AG04450 (cell line): ENCODE measurements at regions not wholly inside any gene's neighbourhood (a gene's known extent, or its start where the extent isn't known, plus 50 kb on each side); places are given as distances from the start of the nearest gene placed in this dataset.

ENCODE experiments used
- CTCF ChIA-PET: fragments of 300-600, 350-600 bp; formaldehyde crosslinking; extraction: SDS; loops from one replicate; lab custom pipeline; 2022; ENCODE audit warnings: antibody characterized with exemption, inconsistent platforms; lab: Charles Lee
- POLR2A ChIA-PET: fragments of 350-600 bp; formaldehyde crosslinking; extraction: SDS; loops from one replicate; lab custom pipeline; 2021; ENCODE audit warnings: antibody characterized with exemption, inconsistent platforms; lab: Yijun Ruan, JAX
- DNase-seq: peaks from one replicate; pipeline ENCODE4 v3.0.0-alpha.2; 2011; ENCODE audit warnings: low read depth, low spot score
- H3K27ac ChIP-seq: one replicate; pipeline ENCODE4 v1.5.1; 2012; ENCODE audit warnings: low read depth, low read length, control low read depth
- H3K27me3 ChIP-seq: one replicate; pipeline ENCODE4 v1.6.0; 2012; ENCODE audit warnings: low read length; ENCODE audit not compliant: control insufficient read depth, insufficient read depth
- H3K4me3 ChIP-seq: 2 replicates; pipeline ENCODE4 v1.5.1; 2011; ENCODE audit warnings: mild to moderate bottlenecking, low read depth, low read length, control low read depth
- H3K9me3 ChIP-seq: 2 replicates; pipeline ENCODE4 v1.5.1; 2012; ENCODE audit warnings: low read length; ENCODE audit not compliant: control insufficient read depth, insufficient read depth
- CTCF ChIP-seq: IDR thresholded peaks from 2 replicates; pipeline ENCODE4 v1.5.1; 2011; ENCODE audit warnings: low read depth, low read length, control low read depth, inconsistent platforms

GRCh38 chr2:8582651-8583399, 99.0 kb upstream of the ID2 start:
- Histone ChIP-seq H3K27me3 (no peaks in the 10 kb centered on the region), H3K4me3 (no peak overlapping the region), H3K27ac (no peak overlapping the region), H3K9me3 (peaks cover 3% of the 10 kb centered on the region; the same call in 1 of the 2 replicates)
- no peak for DNase-seq
- POLR2A ChIA-PET = no interaction called here
- CTCF ChIA-PET = no interaction called here
- TF ChIP-seq CTCF = no peak

GRCh38 chr2:8583400-8584173, 98.3 kb upstream of the ID2 start:
- CTCF ChIA-PET = no interaction called here
- TF ChIP-seq CTCF = no peak

GRCh38 chr2:8584174-8585066, 97.4 kb upstream of the ID2 start:
- TF ChIP-seq CTCF = no peak
- H3K9me3 ChIP-seq = peaks cover 3% of the 10 kb centered on the region; the same call in 1 of the 2 replicates
- POLR2A ChIA-PET = interaction anchor here (1.9 kb wide), 1 partner anchor 97 kb away, joined by 7 read pairs; the partner anchor contains the start of gene ID2
- DNase-seq = no peak
- no peak overlapping the region for H3K27ac ChIP-seq
- CTCF ChIA-PET = no interaction called here
- H3K27me3 ChIP-seq = peaks cover 3% of the 10 kb centered on the region
- H3K4me3 ChIP-seq = no peak overlapping the region

More at GRCh38 chr2:8583400-8584173, 98.3 kb upstream of the ID2 start:
- H3K4me3 ChIP-seq = no peak overlapping the region
- POLR2A ChIA-PET = interaction anchor here (1.9 kb wide), 1 partner anchor 98 kb away, joined by 7 read pairs; the partner anchor contains the start of gene ID2
- no peak for DNase-seq
- H3K9me3 ChIP-seq = peaks cover 3% of the 10 kb centered on the region; the same call in 1 of the 2 replicates
- H3K27me3 ChIP-seq = peaks cover 3% of the 10 kb centered on the region
- H3K27ac ChIP-seq = no peak overlapping the region

GRCh38 chr2:8586457-8587051, 95.3 kb upstream of the ID2 start:
- POLR2A ChIA-PET = no interaction called here
- CTCF ChIA-PET = no interaction called here
- no peak for DNase-seq

More at GRCh38 chr2:8586457-8587051, 95.3 kb upstream of the ID2 start:
- peaks cover 3% of the 10 kb centered on the region; the same call in 1 of the 2 replicates for H3K9me3 ChIP-seq
- no peak overlapping the region for H3K27ac ChIP-seq
- no peak overlapping the region for H3K4me3 ChIP-seq
- H3K27me3 ChIP-seq = peaks cover 3% of the 10 kb centered on the region
- no peak for TF ChIP-seq CTCF
